Kasumi-1 (cell line): ENCODE measurements at regions not wholly inside any gene's neighbourhood (a gene's known extent, or its start where the extent isn't known, plus 50 kb on each side); places are given as distances from the start of the nearest gene placed in this dataset.
"Not testable (repeated sequence)": the region's sequence is repeated elsewhere in the genome, so short reads cannot be mapped to it uniquely, and the experiment has no call there.

Source experiments
- DNase-seq, 2 experiments: peaks; one replicate each; lab custom pipeline; 2025; lab: John Stamatoyannopoulos, UW

DNA sequence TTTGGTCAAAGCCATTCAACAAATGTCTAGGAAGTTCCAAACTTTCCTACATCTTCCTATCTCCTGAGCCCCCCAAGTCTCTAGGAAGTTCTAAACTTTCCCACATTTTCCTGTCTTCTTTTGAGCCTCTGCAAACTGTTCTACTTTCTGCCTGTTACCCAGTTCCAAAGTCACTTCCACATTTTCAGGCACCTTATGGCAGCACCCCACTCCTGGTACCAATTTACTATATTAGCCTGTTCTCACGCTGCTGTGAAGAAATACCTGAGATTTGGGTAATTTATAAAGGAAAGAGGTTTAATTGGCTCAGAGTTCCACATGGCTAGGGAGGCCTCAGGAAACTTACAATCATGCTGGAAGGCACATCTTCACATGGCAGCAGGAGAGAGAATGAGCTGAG is 869.2 kb downstream of the TDRD15 start:
- DNase-seq: no peak

- no peak for DNase-seq
Observed at GRCh38 chr2:21996339-21996738, 872.6 kb downstream of the TDRD15 start.

DNA sequence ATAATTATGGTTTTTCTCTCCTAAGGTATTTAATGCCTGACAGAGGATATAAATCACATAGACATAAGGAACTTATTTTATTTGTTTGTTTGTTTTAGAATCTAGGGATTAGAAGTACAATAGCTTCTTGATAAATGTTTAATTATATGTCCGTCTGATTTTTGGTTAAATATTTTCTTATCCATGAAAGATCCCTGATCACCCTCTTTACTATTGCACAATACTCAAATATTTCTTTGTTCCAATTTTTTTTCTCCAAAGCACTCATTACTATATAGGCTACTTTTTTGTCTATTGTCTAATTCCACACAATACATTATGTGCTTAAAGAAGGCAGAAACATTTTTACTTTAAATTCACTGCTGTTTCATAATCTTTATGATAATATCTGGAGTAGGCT is 875.8 kb downstream of the TDRD15 start:
- DNase-seq: no peak

- DNase-seq: no peak
Observed at GRCh38 chr2:22002066-22002465, 878.3 kb downstream of the TDRD15 start.

DNA sequence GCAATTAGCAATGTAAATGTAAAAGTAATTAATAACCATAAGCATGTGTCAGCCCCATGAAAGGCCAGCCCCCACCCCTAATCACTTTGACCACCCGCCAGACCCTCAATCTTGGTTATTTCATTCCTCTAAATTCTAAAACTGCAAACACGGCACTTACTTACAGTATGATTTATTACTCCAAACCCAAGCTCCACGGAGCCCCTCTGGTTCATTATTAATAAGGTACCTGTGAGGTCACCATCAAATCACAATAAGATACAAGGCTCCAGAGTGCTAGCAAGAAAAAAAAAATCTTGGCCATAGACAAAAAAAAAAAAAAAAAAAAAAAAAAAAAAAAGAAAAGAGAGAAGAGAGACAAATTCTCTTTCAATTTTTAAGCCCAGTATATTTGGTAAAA is 879.5 kb downstream of the TDRD15 start:
- no peak for DNase-seq

DNA sequence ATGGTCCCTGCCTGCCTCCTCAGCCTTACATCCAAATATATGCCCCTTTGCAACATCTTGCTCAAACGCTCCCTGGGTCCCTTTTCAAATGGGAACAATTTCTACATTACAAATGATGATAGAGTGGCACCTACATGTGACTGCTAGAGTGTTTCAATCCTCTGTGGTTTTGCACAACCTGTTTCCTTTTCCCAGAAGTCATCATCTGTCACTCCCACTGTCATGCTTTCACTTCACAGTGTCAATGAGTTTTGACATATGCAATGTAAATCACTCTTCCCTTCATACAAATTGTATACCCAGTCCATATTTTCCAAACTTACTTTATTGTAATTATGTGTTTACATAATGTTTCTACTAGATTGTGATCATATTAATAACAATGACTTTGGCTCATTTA is 887.3 kb downstream of the TDRD15 start:
- no peak for DNase-seq

- no peak for DNase-seq
Observed at GRCh38 chr2:22020091-22020742, 896.4 kb downstream of the TDRD15 start.

GRCh38 chr2:22027345-22028005 is 903.7 kb downstream of the TDRD15 start:
- DNase-seq: no peak

DNA sequence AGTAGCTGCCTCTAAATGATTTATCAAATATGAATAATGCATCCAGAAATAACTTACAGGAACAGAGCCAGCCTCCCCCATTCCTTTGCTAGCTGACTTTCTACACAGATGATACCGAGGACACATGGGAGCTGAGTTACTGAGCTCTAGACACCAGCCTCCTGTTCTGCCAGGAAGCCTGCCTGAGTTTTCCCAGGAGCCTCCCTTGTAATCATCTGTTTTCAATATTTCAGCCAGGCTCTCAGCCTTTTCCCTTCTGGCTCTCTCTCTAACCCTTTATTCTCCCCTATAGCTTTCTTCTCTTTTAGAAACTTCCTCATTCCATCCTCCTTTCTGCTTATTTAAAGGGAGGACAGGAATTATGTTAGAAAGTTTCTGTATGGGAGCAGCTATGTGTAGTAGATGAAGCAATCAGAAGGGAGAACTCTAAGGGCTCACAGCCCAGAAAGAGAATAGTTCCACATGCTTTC is 911.6 kb downstream of the TDRD15 start:
- no peak for DNase-seq

GRCh38 chr2:22037274-22037673 is 913.5 kb downstream of the TDRD15 start:
- DNase-seq: no peak

- no peak for DNase-seq
Observed at GRCh38 chr2:22043784-22044183, 920.0 kb downstream of the TDRD15 start.

DNA sequence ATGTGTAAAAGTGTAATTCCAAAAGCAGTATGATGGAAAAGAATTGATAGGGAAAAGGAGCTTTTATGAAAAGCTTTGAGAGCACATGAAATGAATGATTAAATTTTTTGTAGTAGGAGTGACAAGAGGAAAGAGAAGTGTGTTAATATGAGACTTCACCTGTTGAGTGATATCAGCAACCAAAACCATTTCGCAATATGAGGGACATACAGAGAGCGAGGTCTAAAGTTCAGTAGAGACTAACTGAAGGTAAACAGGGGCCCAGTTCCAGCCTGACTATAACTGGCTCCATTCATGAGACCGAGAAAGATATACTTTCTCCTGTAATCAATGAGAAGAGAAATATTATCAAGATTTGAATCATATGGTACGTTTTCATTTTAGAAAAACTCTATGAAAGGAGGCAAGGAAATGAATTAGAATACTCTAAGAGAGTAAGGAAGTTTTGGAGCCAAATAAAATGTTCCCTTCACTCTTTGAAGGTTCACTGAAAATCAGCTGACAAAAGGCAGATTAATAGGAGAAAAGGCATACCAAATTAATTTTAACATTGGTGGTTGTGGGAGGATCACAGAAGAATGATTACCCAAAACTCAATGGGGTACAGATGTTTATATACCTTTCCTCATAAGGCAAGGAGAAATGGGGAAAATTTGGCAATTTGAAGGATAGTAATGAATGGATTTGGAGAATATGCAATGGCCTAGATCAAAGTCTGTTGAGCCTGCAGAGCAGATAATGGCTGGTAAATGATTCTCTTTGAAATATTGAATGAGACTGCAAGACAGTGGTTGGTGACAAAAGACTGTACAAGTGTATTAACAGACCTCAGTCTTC is 932.2 kb downstream of the TDRD15 start:
- DNase-seq: no peak

DNA sequence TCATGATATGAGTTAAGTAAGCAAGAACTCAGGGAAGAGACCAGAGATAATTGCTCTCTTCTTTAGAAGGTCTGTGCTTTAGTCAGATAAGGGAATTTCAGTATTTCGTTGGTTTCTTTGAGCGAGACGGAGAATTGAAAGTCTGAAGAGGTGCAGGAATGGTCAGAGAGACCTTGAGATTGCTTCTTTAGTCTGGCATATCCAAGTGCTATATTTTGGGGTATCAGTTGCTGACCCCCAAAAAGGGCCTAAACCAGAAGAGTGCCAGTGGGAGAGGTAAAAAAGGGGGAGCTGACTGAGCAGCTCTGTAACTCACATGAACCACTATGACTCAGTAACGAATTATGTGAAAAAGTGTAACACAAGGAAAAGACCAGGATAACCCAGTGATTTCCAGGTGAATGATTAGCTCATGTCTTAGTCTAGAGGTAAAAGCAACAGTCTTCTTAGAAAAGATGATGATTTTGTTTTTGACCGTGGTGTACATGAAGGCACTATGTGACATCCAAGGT is 932.9 kb downstream of the TDRD15 start:
- no peak for DNase-seq

- no peak for DNase-seq
Observed at GRCh38 chr2:22062679-22063078, 938.9 kb downstream of the TDRD15 start.

GRCh38 chr2:22076454-22076853 is 952.7 kb downstream of the TDRD15 start:
- no peak for DNase-seq

GRCh38 chr2:22078701-22079100 is 954.9 kb downstream of the TDRD15 start:
- no peak for DNase-seq

DNA sequence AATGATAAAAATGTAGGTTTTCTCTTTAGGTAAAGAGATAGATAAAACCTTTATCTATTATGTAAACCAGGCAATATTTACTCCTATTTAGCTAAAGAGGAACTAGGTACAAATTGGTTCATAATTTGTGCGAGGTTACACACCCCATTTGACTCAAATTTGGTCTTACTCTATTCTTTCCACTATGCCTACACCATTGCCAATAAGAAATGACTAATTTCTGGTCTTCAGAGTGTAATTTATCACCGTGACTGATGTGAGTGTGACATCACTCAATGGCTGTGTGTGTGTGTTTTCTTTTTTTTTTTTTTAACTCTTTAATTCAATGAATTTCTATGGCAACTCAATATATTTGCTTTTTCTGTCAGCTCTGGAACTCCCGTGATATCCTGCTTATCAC is 955.8 kb downstream of the TDRD15 start:
- DNase-seq: no peak

DNA sequence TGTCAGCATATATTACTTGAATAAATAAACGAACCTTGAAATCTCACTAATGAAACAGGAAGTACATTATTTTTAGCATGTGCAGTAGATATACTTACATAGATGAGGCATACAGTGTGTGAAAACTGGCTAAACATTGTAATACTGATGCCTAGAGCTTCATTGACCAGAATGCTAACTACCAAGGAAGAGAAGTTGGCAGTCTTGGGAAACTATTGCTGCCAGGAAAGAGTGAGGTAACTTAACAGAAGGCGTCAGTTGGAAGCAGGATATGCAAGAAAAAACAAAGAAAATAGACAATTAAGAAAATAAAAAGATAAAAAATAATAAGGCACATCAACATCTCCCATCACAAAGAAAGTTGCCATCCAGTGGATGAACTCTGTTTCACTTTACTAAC is 963.0 kb downstream of the TDRD15 start:
- DNase-seq: no peak

DNA sequence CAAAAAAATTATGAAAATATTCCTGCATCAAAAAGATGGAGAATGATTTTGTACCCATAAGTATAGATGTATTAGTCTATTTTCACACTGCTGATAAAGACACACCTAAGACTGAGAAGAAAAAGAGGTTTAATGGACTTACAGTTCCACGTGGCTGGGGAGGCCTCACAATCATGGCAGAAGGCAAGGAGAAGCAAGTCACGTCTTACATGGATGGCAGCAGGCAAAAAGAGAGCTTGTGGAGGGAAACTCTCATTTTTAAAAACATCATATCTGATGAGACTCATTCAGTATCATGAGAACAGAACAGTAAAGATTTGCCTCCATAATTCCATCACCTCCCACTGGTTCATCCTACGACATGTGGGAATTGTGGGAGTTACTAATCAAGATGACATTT is 979.8 kb downstream of the TDRD15 start:
- not testable (repeated sequence) for DNase-seq

DNA sequence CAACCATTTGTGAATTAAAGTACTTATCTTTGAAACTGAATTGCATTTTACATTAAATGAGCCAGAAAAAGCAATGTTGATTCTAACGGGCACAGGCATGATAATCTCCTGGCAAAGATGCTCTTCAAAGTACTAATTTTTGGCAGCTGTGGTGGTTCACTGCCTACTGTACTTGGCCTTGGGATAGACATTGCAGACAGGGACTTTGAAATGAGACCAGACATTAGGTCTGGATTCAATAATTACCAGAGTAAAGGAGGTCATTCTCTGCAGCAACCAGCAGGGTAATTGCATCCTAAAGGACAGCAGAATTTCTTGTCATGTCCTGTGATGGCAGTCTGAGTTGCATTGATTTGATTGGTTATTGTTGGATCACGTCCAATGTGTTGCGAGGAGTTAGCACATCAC is 986.5 kb downstream of the TDRD15 start:
- DNase-seq: no peak

GRCh38 chr2:22124003-22124402 is 1000.2 kb downstream of the TDRD15 start:
- no peak for DNase-seq

DNA sequence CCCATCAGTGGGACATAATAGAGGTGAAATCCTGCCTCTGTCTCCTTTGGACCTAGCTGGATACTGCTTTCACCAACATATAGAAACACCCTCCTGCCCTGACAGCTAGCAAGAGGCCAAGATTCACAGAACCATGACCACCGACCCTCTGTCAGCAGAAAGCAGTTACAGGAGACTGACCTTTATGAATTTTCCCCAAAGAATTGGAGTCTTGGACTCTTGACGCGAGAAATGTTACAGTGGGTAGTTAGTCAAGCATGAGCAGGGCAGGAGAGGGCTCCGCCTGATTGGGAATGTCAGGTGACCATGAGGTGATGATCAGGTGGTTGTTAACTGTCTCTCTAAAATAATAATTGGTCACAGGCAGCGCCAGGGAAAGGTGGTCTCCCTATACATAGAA is 1002.3 kb downstream of the TDRD15 start:
- no peak for DNase-seq

DNA sequence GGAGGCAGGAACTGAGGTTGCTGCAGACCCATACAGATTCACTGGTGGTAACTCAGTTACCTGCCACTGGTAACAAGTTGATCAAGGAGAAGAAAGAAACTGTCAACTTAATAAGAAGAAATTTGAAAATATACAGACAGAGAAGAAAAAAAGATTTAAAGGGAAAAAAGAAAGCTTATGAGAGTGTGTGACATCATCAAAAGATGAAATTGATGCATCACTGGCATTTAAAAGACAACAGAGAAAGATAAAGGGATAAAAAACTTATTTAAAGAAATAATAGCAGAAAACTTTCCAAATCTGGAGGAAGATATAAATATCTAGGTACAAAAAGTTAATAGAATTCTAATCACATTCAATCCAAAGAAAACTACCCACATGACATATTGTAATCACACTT is 1003.2 kb downstream of the TDRD15 start:
- DNase-seq: no peak
